ENCODE measurements at regions not wholly inside any gene's neighbourhood (a gene's known extent, or its start where the extent isn't known, plus 50 kb on each side); places are given as distances from the start of the nearest gene placed in this dataset.
"Not testable (repeated sequence)": the region's sequence is repeated elsewhere in the genome, so short reads cannot be mapped to it uniquely, and the experiment has no call there.

DNA sequence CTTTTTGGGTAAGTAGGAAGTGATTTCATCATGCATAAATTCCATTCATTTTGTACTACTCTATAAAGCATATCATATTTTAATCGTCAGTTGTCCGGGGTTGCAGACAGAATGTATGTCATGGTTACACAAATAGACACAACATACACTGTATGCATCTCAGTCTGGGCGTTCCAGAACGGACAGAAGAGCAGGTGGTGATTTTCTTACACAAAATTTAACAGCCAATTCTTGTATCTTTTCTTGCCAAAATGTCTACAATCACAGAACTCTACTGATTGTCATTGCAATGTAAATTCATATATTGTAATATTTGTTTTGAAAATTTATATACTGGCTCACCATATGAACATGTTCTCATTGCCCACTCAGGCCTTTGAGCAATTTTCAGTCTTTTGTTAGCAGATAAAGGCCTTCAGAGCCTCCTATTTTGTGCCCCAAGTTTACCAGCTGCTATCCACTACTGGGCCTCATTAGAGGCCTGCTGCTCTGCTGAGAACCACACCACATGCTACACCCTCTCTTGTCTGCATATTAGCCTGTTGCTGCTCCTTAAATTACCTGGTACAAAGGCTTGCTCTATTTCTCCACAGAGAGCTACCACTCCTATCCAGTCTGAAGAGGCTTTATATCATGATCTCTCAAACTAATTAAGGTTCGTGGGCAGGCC lies 61.5 kb downstream of the PRDM13 start:
- DNase-seq (ENCODE audit: low spot score): no peak
- ATAC-seq: no peak
- intact Hi-C loops (cut with DNase I): no loop called here

DNA sequence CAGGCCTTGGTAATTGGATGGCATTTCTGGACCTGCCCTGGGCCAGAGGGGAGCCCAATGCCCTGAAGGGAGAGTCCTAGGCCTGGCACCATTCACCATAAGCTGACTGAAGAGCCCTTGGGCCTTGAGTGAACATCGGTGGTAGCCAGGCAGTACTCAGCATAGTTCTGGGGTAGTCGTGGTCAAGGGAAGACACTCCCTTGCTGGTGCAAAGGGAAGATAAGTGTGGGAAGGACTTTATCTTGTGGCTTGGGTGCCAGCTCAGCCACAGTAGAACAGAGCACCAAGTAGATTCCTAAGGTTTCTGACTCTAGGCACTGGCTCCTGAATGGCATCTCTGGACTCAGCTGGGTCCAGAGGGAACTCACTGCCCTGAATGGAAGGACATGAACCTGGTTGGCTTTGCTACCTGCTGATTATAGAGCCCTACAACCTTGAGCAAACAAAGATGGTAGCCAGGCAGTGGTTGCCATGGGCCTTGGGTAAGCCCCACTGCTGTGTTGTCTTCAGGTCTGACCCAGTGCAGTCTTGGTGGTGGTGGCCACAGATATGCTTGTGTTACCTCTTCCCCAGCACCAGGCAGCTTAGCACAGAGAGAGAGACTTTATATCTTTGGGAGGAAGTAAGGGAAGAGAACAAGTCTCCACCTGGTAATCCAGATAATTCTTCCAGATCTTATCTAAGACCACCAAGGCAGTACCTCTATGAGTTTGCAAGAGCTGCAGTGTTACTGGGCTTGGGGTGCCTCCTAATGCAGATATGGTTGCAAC lies 83.5 kb downstream of the PRDM13 start:
- DNase-seq (ENCODE audit: low spot score) (no peak), ATAC-seq (no peak)
- intact Hi-C loops (cut with DNase I): no loop called here

DNA sequence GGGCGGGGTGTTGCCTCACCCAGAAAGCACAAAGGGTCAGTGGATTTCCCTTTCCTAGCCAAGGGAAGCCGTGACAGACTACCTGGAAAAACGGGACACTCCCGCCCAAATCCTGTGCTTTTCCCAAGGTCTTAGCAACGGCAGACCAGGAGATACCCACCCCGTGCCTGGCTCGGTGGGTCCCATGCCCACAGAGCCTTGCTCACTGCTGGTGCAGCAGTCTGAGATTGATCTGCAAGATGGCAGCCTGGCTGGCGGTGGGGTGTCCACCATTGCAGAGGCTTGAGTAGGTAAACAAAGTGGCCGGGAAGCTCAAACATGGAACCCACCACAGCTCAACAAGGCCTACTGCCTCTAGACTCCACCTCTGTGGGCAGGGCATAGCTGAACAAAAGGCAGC lies 95.7 kb downstream of the PRDM13 start:
- intact Hi-C loops (cut with DNase I); ATAC-seq; DNase-seq (ENCODE audit: low spot score): not testable (repeated sequence)

DNA sequence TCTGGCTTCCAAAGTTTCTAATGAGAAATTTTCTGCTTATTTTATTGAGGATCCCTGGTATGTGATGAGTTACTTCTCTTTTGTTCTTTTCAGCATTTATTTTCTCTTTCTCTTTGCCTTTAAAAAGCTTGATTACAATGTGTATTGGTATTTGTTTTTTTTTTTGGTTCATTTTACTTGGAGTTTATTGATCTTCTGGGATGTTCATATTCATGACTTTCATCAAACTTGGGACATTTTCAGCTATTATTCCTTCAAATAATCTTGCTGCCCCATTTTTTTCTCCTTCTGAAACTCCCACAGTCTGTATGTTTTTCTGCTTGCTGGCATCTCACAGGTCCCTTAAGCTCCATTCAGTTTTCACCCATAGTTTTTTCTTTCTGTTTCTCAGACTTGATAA lies 102.4 kb downstream of the PRDM13 start:
- ATAC-seq: no peak
- no peak for DNase-seq (ENCODE audit: low spot score)
- intact Hi-C loops (cut with DNase I): no loop called here

DNA sequence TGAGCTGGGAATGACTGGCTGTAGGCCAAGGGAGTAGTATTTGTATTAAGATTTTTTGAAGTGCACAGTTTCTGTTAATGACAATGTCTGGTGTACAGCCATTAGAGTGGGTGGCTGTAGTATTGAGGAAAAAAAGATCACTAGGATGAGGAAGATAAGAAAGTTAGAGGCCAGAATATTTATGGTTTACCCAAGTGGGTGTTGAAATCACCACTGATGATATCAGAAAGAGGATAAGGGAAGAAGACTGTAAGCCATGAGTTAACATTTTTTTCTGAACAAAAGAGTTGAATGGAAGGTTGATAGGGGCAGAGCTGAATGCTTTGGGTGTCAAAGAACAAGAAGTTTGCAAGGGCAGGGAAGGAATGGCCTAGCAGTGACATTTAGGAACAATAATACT lies 104.7 kb downstream of the PRDM13 start:
- DNase-seq (ENCODE audit: low spot score) (no peak), ATAC-seq (no peak)
- intact Hi-C loops (cut with DNase I): no loop called here

DNA sequence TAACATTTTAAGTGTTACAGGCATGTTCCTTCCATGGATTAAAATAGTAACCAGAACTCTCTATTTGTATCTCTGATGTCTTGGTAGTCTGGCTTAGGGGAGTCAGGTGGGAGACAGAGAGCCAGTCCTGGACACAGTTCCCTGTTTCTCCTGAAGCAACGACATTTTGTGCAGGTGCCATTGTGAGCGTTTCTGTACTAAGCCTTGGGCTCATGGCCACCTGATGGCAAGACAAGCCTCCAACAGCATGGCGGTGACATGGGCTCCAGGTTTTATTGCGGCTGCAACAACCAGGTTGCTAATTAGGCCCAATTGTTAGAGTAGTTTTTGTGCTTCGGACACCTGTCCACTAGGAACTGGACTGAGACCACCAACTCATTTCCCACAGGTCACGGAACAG lies 105.3 kb downstream of the PRDM13 start:
- no peak for ATAC-seq
- intact Hi-C loops (cut with DNase I): no loop called here

DNA sequence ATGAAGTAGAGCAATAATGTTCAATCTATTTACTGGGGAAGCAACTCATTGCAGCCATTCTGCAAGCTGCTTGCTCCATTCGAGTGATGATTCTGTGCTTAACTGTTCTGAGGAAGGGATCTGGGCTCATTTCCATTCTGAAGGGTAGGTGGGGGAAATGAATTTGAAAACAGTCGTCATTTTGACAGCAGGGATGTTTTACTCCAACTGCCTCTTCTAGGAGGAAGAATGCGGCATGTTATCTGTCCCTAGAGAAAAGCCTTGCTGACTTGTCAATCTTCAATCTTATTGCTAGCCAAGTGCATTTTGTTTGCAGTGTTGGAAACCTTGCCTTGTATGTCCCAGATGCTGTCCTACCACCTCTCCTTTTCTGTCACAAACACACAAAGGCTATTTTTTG lies 105.9 kb downstream of the PRDM13 start:
- no peak for DNase-seq (ENCODE audit: low spot score)
- intact Hi-C loops (cut with DNase I): no loop called here
- ATAC-seq: no peak

More for the DNA sequence above, 105.3 kb downstream of the PRDM13 start:
- DNase-seq (ENCODE audit: low spot score): no peak

DNA sequence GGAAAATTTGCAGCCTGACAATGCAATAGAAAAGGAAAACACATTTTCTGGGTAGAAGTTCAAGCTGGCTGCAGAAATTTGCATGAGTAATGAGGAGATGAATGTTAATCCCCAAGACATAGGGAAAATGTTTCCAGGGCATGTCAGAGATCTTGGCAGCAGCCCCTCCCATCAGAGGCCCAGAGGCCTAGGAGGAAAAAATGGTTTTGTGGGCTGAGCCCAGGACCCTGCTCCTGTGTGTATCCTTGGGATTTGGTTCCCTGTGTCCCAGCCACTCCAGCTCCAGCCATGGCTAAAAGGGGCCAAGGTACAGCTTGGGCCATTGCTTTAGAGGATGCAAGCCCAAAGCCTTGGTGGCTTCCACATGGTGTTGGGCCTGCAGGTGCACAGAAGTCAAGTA lies 115.4 kb downstream of the PRDM13 start:
- intact Hi-C loops (cut with DNase I); DNase-seq (ENCODE audit: low spot score); ATAC-seq: not testable (repeated sequence)

DNA sequence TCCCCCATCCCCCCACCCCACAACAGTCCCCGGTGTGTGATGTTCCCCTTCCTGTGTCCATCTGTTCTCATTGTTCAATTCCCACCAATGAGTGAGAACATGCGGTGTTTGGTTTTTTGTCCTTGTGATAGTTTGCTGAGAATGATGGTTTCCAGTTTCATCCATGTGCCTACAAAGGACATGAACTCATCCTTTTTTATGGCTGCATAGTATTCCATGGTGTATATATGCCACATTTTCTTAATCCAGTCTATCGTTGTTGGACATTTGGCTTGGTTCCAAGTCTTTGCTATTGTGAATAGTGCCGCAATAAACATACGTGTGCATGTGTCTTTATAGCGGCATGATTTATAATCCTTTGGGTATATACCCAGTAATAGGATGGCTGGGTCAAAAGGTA lies 123.6 kb downstream of the PRDM13 start:
- ATAC-seq; intact Hi-C loops (cut with DNase I); DNase-seq (ENCODE audit: low spot score): not testable (repeated sequence)

DNA sequence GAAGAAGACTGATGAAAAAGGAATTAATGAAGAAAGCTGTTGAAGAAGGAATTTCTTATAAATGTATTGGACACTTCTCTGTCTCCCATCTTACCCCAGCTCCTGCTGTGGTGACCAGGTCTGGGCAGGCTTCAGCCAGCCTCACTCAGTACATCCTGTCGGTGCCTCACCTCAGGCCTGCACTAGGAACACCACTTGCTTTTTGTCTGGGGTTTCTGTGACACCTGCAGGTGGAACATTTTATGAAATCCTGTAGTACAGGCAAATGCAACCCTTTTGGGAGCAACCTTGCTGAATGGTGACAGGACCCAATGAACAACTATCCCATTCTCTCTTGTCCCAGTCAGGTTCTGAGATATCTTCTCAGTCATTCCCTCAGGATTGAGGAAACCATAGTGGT lies 129.7 kb downstream of the PRDM13 start:
- DNase-seq (ENCODE audit: low spot score) (no peak), ATAC-seq (no peak)
- intact Hi-C loops (cut with DNase I): no loop called here

DNA sequence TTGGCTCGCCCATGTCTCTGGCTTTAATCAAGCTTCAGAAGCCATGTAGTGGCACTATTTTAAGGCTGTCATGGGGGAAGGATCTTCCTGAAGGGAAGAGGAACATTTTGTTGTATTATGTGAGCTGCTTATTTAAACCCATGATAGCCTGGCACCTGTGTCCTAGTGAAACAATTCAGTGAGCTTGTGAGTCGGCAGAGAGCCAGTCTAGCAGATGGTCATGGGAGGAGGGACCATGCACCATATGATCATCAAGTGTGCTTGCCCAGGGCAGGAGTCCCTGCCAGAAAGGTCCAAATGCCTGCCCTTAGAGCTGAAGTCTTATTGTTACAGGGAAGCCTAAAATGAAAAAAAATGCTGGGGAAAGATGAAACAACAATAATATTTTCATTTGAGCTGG lies 132.9 kb downstream of the PRDM13 start:
- ATAC-seq (no peak), DNase-seq (ENCODE audit: low spot score) (no peak)
- intact Hi-C loops (cut with DNase I): no loop called here

DNA sequence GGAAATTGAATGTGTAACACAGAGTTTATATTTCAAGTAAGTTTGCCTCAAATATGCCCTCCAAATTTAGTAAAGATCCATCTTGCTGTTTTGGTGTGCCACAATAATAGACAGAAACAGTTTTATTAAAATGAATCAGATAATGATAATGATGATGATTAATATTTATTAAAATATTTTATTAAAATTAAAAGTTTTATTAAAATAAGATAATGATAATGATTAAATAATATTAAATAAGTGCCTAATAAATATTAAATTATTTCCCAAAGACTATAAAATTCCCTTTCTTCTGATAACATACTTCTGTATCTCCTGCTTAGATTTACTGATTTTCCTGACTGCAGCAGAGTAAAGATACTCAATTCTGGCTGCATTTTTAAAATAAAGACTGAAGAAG lies 134.5 kb downstream of the PRDM13 start:
- intact Hi-C loops (cut with DNase I): loop anchor here (5.0 kb wide), 1 partner anchor 1901 kb away; no protein-coding TSS in a partner anchor

DNA sequence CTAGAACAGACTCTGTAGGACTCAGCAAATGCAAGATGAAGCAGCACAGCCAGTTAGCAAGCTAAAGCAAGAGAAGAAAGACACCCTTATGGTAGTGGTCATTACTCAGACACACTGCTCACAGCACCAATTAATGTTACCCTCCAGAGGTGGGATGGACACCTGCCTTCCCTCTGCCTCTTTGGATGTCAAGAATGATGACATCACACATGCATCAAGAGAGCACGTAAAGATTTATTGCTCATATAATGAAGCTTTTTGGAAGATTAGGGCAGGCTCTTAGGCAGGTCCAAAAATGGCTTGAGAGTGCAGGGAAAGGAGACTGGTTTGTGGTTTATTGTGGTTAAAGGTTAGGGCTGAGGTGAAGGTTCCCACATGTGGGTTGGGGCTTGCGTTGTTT lies 137.0 kb downstream of the PRDM13 start:
- intact Hi-C loops (cut with DNase I): loop anchor here (5.0 kb wide), 1 partner anchor 1899 kb away; no protein-coding TSS in a partner anchor
- DNase-seq (ENCODE audit: low spot score) (no peak), ATAC-seq (no peak)

More for the DNA sequence above, 134.5 kb downstream of the PRDM13 start:
- ATAC-seq (no peak), DNase-seq (ENCODE audit: low spot score) (no peak)

DNA sequence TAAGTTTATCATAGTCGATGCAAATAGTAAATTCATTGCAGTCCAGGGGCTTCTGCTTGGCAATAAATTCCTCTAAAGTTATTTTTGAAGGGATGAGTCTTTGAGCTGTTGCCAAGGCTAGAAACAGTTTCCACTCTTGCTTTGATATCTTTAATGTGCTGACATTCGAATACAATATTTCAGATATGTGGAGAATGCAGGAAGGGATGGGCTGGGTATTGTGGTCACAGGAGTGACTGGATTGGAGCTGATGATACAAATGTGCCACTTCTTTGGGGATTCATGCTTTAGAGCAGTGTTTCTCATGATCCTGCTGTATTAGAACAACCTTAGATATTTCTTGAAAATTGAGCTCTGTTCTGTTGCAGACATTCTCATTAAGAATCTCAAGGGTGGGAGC lies 139.0 kb downstream of the PRDM13 start:
- DNase-seq (ENCODE audit: low spot score): no peak
- intact Hi-C loops (cut with DNase I): no loop called here
- ATAC-seq: no peak

DNA sequence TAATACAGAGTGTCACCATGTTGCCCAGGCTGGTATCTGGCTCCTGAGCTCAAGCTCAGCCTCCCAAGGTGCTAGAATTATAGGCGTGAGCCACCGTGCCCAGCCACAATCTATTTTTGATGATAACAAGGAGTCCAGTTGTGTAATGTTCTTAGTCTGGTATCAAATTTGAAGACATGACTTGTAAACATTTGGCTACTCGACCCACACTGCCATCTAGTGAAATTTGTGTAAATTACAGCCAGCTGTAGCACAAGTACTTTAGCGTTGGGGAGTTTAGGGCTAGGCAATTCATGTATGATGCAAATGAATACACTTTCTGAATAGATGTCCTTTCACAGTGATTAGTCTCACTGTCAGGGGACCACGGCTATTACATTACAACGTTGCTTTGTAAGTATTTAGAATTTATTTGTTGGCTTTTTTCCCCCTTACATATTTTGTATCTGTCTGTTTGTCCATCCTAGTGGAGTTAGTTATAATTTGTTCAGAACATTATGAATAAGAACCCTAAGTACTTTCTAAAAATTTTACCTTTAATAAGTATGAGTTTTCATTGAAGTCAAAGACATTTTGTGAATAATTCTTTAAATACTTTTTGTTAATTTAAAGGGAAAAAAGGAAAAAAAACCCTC lies 139.7 kb downstream of the PRDM13 start:
- no peak for DNase-seq (ENCODE audit: low spot score)
- intact Hi-C loops (cut with DNase I): no loop called here
- peak; percentile 83 for ATAC-seq

DNA sequence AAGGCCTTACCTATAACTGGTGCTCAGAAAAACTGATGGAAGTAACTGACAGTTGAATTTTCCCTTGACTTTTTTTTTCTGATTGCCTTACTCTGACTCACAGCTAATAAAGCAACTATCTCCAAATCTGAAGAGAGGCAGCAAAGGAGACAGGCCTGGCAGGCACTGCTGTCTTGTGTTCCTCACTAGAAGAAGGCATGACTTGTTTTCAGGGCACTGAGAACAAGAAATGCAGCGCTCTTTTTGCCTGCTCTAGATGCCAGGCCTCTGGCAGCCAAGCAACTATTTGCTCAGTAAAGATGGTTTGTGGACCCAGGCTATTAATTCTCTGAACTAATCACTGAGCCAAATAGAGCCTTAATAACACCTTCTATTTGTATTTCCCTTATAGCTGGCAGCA lies 155.1 kb downstream of the PRDM13 start:
- no peak for ATAC-seq
- intact Hi-C loops (cut with DNase I): no loop called here
- DNase-seq (ENCODE audit: low spot score): no peak

DNA sequence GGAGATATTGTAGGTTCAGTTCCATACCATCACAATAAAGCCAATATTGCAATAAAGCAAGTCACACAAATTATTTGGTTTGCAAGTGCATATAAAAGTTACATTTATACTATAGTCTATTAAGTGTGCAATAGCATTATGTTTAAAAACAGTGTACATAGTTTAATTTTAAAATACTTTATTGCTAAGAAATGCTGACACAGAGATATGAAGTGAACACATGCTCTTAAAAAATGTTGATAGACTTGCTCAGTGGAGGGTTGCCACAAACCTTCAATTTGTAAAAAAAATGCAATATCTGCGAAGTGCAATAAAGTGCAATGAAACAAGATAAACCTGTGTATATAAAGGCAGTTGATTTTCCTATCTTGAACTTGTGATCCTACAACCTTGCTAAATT lies 161.5 kb downstream of the PRDM13 start:
- no peak for ATAC-seq
- DNase-seq (ENCODE audit: low spot score): no peak
- intact Hi-C loops (cut with DNase I): loop anchor here (5.0 kb wide), 1 partner anchor 1754 kb away; no protein-coding TSS in a partner anchor

DNA sequence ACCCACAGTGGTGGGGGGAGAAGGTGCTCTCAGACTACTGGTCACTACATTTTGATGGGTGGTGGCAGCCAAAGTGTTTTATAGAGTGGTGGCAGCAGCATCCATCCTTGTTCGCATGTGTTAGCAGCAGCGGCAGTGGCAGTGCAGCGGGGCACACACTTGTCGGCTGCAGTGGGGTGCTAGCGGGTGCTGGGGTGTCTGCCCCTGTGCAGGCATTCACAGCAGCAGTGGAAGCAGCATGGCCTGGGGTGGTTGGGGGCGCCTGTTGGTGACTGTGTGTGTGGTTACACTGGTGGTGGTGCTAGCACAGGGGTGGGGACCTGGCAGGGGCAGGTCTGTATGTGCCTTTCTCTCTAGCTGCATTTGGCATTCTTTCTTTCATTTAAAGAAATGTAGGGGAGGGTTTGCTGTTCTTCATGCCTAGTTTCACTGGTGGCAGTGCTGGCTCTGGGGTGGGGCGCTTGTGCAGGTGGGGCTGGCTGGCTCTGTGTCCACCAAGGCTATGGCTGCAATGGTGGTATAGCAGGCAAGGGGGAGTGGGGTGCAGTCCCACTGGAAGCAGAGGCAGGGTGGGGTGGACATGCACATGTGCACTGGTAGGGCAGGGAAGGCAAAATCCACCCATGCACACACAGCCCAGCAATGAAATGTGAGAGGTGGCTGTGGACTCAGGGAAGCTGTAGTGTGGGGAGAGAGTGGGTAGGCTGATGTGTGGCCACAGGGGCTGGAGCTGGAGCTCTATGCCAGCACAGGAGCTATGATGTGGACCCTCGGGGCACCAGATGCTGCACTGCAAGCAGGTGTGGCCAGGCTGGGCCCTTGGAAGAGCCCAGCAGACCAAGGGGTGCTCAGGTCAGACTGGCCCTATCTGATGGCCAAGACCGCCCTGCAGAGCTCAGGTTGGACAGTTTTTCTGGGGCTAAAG lies 173.3 kb downstream of the PRDM13 start:
- ATAC-seq (no peak), DNase-seq (ENCODE audit: low spot score) (no peak)

DNA sequence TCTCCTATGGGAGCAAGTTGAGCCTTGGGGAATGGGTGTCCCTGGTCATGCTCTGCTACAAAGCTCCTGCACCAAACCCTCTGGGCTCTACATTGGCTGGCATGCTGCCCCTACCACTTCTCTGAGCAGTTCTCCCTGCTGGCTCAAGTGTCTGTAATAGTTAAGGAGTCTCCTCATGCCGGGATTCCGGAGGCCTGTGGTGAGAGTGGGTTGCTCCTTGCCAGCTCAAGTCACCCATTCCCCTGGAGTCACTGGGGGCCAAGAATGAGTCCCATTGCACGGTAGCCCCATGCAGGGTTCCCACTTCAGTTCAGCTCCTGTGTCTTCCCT lies 173.9 kb downstream of the PRDM13 start:
- intact Hi-C loops (cut with DNase I): no loop called here
- DNase-seq (ENCODE audit: low spot score): no peak
- no peak for ATAC-seq

More for the DNA sequence above, 173.3 kb downstream of the PRDM13 start:
- intact Hi-C loops (cut with DNase I): no loop called here

All from sciatic nerve (tissue), 2 donors.